Activated CD4-positive, CD25-positive, alpha-beta regulatory T cell treated with anti-CD3 and anti-CD28 coated beads, Interleukin-2, amount 50 U/mL, for 72 hours (primary cell): ENCODE measurements at regions not wholly inside any gene's neighbourhood (a gene's known extent, or its start where the extent isn't known, plus 50 kb on each side); places are given as distances from the start of the nearest gene placed in this dataset.

Source experiments
- DNase-seq: peaks from one replicate; pipeline ENCODE4 v3.0.0; 2021

- DNase-seq, result no peak
Observed at GRCh38 chr22:48591286-48592065, 1236.2 kb downstream of the BRD1 start.

GRCh38 chr22:48589901-48590300 lies 1237.8 kb downstream of the BRD1 start:
- no peak for DNase-seq

- no peak for DNase-seq
Observed at GRCh38 chr22:48588878-48589450, 1238.7 kb downstream of the BRD1 start.

- DNase-seq, result no peak
Observed at GRCh38 chr22:48588151-48588877, 1239.4 kb downstream of the BRD1 start.

- DNase-seq, result no peak
Observed at GRCh38 chr22:48587236-48587865, 1240.3 kb downstream of the BRD1 start.

- no peak for DNase-seq
Observed at GRCh38 chr22:48586799-48587185, 1240.9 kb downstream of the BRD1 start.

- no peak for DNase-seq
Observed at GRCh38 chr22:48585916-48586798, 1241.5 kb downstream of the BRD1 start.

GRCh38 chr22:48584170-48584569 lies 1243.5 kb downstream of the BRD1 start:
- no peak for DNase-seq

- no peak for DNase-seq
Observed at GRCh38 chr22:48581796-48582469, 1245.7 kb downstream of the BRD1 start.

- DNase-seq, result no peak
Observed at GRCh38 chr22:48581205-48581766, 1246.4 kb downstream of the BRD1 start.

- DNase-seq, result no peak
Observed at GRCh38 chr22:48580481-48580970, 1247.1 kb downstream of the BRD1 start.

GRCh38 chr22:48579928-48580309 lies 1247.8 kb downstream of the BRD1 start:
- no peak for DNase-seq

- DNase-seq, result no peak
Observed at GRCh38 chr22:48579043-48579927, 1248.4 kb downstream of the BRD1 start.

- no peak for DNase-seq
Observed at GRCh38 chr22:48578138-48579042, 1249.3 kb downstream of the BRD1 start.

GRCh38 chr22:48577691-48578090 lies 1250.0 kb downstream of the BRD1 start:
- DNase-seq, result no peak

GRCh38 chr22:48577014-48577690 lies 1250.5 kb downstream of the BRD1 start:
- no peak for DNase-seq

- DNase-seq, result no peak
Observed at GRCh38 chr22:48576333-48577013, 1251.2 kb downstream of the BRD1 start.
